Neuronal stem cell (in vitro differentiated cells): ENCODE measurements at regions not wholly inside any gene's neighbourhood (a gene's known extent, or its start where the extent isn't known, plus 50 kb on each side); places are given as distances from the start of the nearest gene placed in this dataset.

Experiments
- DNase-seq: peaks from one replicate; pipeline ENCODE4 v3.0.0-alpha.2; 2013; ENCODE audit warnings: low spot score
- H2AFZ ChIP-seq: one replicate; pipeline ENCODE4 v1.6.1; 2013; ENCODE audit warnings: mild to moderate bottlenecking, low read length, inconsistent platforms
- H2AK5ac ChIP-seq: 2 replicates; pipeline ENCODE4 v1.6.1; 2013; ENCODE audit warnings: low read depth, mild to moderate bottlenecking, inconsistent platforms, low read length, moderate library complexity, mixed read lengths
- H2BK120ac ChIP-seq: 2 replicates; pipeline ENCODE4 v1.6.1; 2013; ENCODE audit warnings: low read depth, mild to moderate bottlenecking, inconsistent platforms, low read length, moderate library complexity, mixed read lengths
- H2BK12ac ChIP-seq: one replicate; pipeline ENCODE4 v1.6.1; 2013; ENCODE audit warnings: low read length, inconsistent platforms
- H2BK15ac ChIP-seq: 2 replicates; pipeline ENCODE4 v1.6.1; 2013; ENCODE audit warnings: mild to moderate bottlenecking, low read length, inconsistent platforms, mixed read lengths
- H2BK5ac ChIP-seq: one replicate; pipeline ENCODE4 v1.6.1; 2013; ENCODE audit warnings: inconsistent platforms, mild to moderate bottlenecking, low read length, moderate library complexity
- H3K14ac ChIP-seq: one replicate; pipeline ENCODE4 v1.6.1; 2013; ENCODE audit warnings: low read length, inconsistent platforms
- H3K18ac ChIP-seq: 2 replicates; pipeline ENCODE4 v1.6.1; 2013; ENCODE audit warnings: low read length, inconsistent platforms
- H3K23ac ChIP-seq: 2 replicates; pipeline ENCODE4 v1.6.1; 2013; ENCODE audit warnings: low read depth, mild to moderate bottlenecking, mixed read lengths, low read length, inconsistent platforms; ENCODE audit not compliant: poor library complexity
- H3K27ac ChIP-seq: replicated peaks from 3 replicates; pipeline ENCODE4 v1.5.1; 2013; ENCODE audit warnings: low read length, inconsistent platforms
- H3K27me3 ChIP-seq, 3 experiments: 2 replicates each; pipeline ENCODE4 v1.6.1; 2013; ENCODE audit warnings: low read length in 3 of 3, mild to moderate bottlenecking in 2 of 3, inconsistent platforms in 1 of 3, low read depth in 1 of 3, mixed read lengths in 1 of 3, moderate library complexity in 1 of 3; ENCODE audit not compliant: control insufficient read depth in 3 of 3, insufficient read depth in 3 of 3
- H3K36me3 ChIP-seq, 2 donors: replicated peaks in 1 of 2; 2 replicates each; pipeline ENCODE4 v1.6.1; 2013; ENCODE audit warnings: low read length in 2 of 2; ENCODE audit not compliant: control insufficient read depth in 2 of 2, insufficient read depth in 2 of 2
- H3K4ac ChIP-seq: 2 replicates; pipeline ENCODE4 v1.6.1; 2013; ENCODE audit warnings: inconsistent platforms, mild to moderate bottlenecking, low read length, moderate library complexity
- H3K4me1 ChIP-seq, 2 donors: 1 replicate in 1 of 2; 2 replicates in 1 of 2; pipeline ENCODE4 v1.6.1; 2013; ENCODE audit warnings: low read length in 2 of 2, low read depth in 1 of 2; ENCODE audit not compliant: control insufficient read depth in 2 of 2, insufficient read depth in 1 of 2
- H3K4me2 ChIP-seq: one replicate; pipeline ENCODE4 v1.6.1; 2013; ENCODE audit warnings: mild to moderate bottlenecking, low read length, inconsistent platforms; ENCODE audit not compliant: insufficient read depth, poor library complexity, severe bottlenecking
- H3K4me3 ChIP-seq, 2 donors: 2 replicates each; pipeline ENCODE4 v1.5.1; 2013; ENCODE audit warnings: low read length in 2 of 2, mild to moderate bottlenecking in 2 of 2, inconsistent platforms in 1 of 2, moderate library complexity in 1 of 2
- H3K79me1 ChIP-seq: one replicate; pipeline ENCODE4 v1.6.1; 2013; ENCODE audit warnings: low read depth, mild to moderate bottlenecking, inconsistent platforms, low read length, moderate library complexity
- H3K9ac ChIP-seq: one replicate; pipeline ENCODE4 v1.6.1; 2013; ENCODE audit warnings: mild to moderate bottlenecking, low read depth, low read length, inconsistent platforms; ENCODE audit not compliant: poor library complexity
- H3K9me3 ChIP-seq, 2 donors: replicated peaks in 1 of 2; 2 replicates each; pipeline versions ENCODE3 to v1.6.1; 2013; ENCODE audit warnings: low read length in 2 of 2, mild to moderate bottlenecking in 2 of 2, inconsistent platforms in 1 of 2, low read depth in 1 of 2, mixed read lengths in 1 of 2, moderate library complexity in 1 of 2; ENCODE audit not compliant: control insufficient read depth in 2 of 2, insufficient read depth in 1 of 2
- H4K8ac ChIP-seq: one replicate; pipeline ENCODE4 v1.6.1; 2013; ENCODE audit warnings: low read depth, mild to moderate bottlenecking, inconsistent platforms, low read length, moderate library complexity
- H4K91ac ChIP-seq: one replicate; pipeline ENCODE4 v1.6.1; 2013; ENCODE audit warnings: low read length, low read depth, mild to moderate bottlenecking, inconsistent platforms; ENCODE audit not compliant: poor library complexity
- WGBS, 2 donors: extraction: QIAGEN DNeasy Blood & Tissue Kit; methylation state at CpG; one replicate each; pipeline ENCODE4 v1.1.7; 2013; ENCODE audit warnings: missing lambda C conversion rate in 2 of 2, mixed read lengths in 1 of 2; ENCODE audit not compliant: insufficient read length in 2 of 2, insufficient replicate concordance in 1 of 2; ENCODE audit errors: extremely low coverage in 2 of 2; 5-methylcytosine and 5-hydroxymethylcytosine counted together

- no CpG with 5 or more reads among the region's 4 CpGs for WGBS, 2 donors
- Histone ChIP-seq H3K4ac (no peak overlapping the region), H3K27me3 (no peaks in the 10 kb centered on the region)
Measured at GRCh38 chr21:32900814-32901213, 124.9 kb upstream of the OLIG2 start.

DNA sequence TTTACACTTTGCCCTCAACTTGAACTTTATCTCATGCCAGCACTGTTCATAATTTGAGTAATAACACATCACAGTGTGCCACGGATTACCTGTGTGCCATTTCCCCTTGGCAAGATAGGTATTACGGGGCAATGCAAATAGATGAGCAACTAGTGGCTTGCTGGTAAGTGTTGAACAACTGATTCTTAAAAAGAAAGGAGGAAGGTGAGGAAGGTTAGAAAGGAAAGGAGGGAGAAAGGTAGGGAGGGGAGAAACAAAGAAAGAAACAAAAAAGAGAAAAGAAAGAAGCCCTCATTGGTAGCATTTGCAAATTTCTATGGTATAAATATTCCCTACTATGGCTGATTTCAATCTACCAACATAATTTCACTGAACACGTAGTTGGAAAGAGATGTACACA is 118.2 kb upstream of the OLIG2 start:
- H3K23ac ChIP-seq: no peak overlapping the region
- H2AFZ ChIP-seq: no peak overlapping the region
- H3K4ac ChIP-seq: no peak overlapping the region
- H3K27ac ChIP-seq: no peak overlapping the region
- no peak overlapping the region for H2BK12ac ChIP-seq
- no CpG with 5 or more reads among the region's 3 CpGs for WGBS, 2 donors
- H2BK120ac ChIP-seq: no peak overlapping the region
- DNase-seq: no peak
- no peak overlapping the region for H3K4me2 ChIP-seq
- H2BK15ac ChIP-seq: no peak overlapping the region
- peaks cover 0 to 5% (median 0%) of the 10 kb centered on the region in 3 experiments for H3K27me3 ChIP-seq
- H4K91ac ChIP-seq: no peak overlapping the region
- no peaks in the 10 kb centered on the region for H3K4me1 ChIP-seq
- H4K8ac ChIP-seq: no peak overlapping the region
- no peaks in the 10 kb centered on the region for H3K36me3 ChIP-seq
- H3K14ac ChIP-seq: no peak overlapping the region
- H2BK5ac ChIP-seq: no peak overlapping the region
- no peaks in the 10 kb centered on the region for H3K9me3 ChIP-seq
- no peak overlapping the region for H3K18ac ChIP-seq
- no peak overlapping the region for H3K9ac ChIP-seq
- no peak overlapping the region for H3K4me3 ChIP-seq
- H3K79me1 ChIP-seq: no peaks in the 10 kb centered on the region
- H2AK5ac ChIP-seq: no peak overlapping the region

More at GRCh38 chr21:32900814-32901213, 124.9 kb upstream of the OLIG2 start:
- DNase-seq: no peak
- no peak overlapping the region for H3K4me2 ChIP-seq
- no peak overlapping the region for H2BK12ac ChIP-seq
- no peaks in the 10 kb centered on the region for H3K36me3 ChIP-seq
- H2BK15ac ChIP-seq: no peak overlapping the region
- H3K4me3 ChIP-seq: no peak overlapping the region
- no peak overlapping the region for H3K9ac ChIP-seq
- no peaks in the 10 kb centered on the region for H3K79me1 ChIP-seq
- H3K18ac ChIP-seq: no peak overlapping the region
- H2BK120ac ChIP-seq: no peak overlapping the region
- no peaks in the 10 kb centered on the region for H3K9me3 ChIP-seq
- no peak overlapping the region for H2AFZ ChIP-seq
- H3K4me1 ChIP-seq: no peaks in the 10 kb centered on the region
- no peak overlapping the region for H4K8ac ChIP-seq
- H4K91ac ChIP-seq: no peak overlapping the region
- no peak overlapping the region for H3K23ac ChIP-seq
- no peak overlapping the region for H2BK5ac ChIP-seq
- no peak overlapping the region for H3K27ac ChIP-seq
- H2AK5ac ChIP-seq: no peak overlapping the region
- no peak overlapping the region for H3K14ac ChIP-seq

DNA sequence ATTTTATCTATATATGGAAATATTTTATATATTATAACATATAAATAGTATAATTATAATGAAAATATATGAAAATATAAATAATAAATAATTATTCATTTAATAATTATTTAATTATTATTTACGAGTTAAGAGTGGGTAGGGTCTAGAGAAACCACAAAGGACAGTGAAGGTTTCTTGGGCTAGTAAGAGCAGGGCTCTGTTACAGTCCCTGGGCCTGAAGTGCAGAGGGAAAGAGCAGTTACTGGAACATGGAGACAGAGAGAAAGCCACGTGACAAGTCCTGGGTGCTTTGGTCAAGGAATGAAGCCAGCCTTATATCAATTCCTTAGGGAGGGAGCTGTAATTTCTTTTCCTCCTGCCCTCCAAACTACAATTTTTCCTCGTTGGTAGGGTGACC is 117.2 kb upstream of the OLIG2 start:
- Histone ChIP-seq H2BK120ac (no peak overlapping the region), H2BK15ac (no peak overlapping the region), H2BK5ac (no peak overlapping the region), H3K14ac (no peak overlapping the region), H2AK5ac (no peak overlapping the region), H3K4me2 (no peak overlapping the region), H2AFZ (no peak overlapping the region), H3K4me3 (no peak overlapping the region), H3K79me1 (no peaks in the 10 kb centered on the region), H3K36me3 (no peaks in the 10 kb centered on the region), H3K9me3 (no peaks in the 10 kb centered on the region), H3K27ac (no peak overlapping the region), H3K4me1 (no peaks in the 10 kb centered on the region), H3K23ac (no peak overlapping the region), H3K18ac (no peak overlapping the region), H4K91ac (no peak overlapping the region), H3K4ac (no peak overlapping the region), H3K9ac (no peak overlapping the region), H2BK12ac (no peak overlapping the region), H4K8ac (no peak overlapping the region), H3K27me3 (peaks cover 0 to 6% (median 0%) of the 10 kb centered on the region in 3 experiments)
- no CpG with 5 or more reads among the region's 3 CpGs for WGBS, 2 donors
- DNase-seq: no peak

DNA sequence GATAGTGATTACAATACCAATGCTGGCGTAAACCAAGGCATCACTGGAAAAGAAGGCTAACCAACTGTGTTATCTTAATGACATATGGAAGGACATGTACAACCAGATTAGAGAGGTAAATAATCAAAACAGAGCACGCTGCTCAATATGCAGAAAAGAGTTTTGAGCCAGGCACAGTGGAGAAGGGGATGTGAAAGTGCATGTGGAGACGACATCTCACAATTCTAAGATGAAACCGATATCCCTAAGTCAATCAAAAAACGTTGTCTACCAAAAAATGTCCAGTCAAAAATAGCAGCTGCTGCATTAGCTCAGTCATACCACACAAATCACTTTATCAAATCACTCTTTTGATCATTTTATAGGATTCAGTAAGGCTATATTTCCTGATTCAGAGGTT is 116.3 kb upstream of the OLIG2 start:
- Histone ChIP-seq H4K91ac (no peak overlapping the region), H3K23ac (no peak overlapping the region), H3K4me2 (no peak overlapping the region), H3K79me1 (no peaks in the 10 kb centered on the region), H2BK15ac (no peak overlapping the region), H3K27me3 (peaks cover 0 to 11% (median 0%) of the 10 kb centered on the region in 3 experiments), H3K36me3 (no peaks in the 10 kb centered on the region), H2BK5ac (no peak overlapping the region), H3K14ac (no peak overlapping the region), H2BK12ac (no peak overlapping the region), H2AFZ (no peak overlapping the region), H3K4ac (no peak overlapping the region), H3K18ac (no peak overlapping the region), H3K4me1 (no peaks in the 10 kb centered on the region), H3K9me3 (no peaks in the 10 kb centered on the region), H2BK120ac (no peak overlapping the region), H4K8ac (no peak overlapping the region), H3K4me3 (no peak overlapping the region), H3K9ac (no peak overlapping the region), H2AK5ac (no peak overlapping the region), H3K27ac (no peak overlapping the region)
- no peak for DNase-seq
- no CpG with 5 or more reads among the region's 5 CpGs for WGBS, 2 donors
